NCI-H345 (cell line): ENCODE measurements at regions not wholly inside any gene's neighbourhood (a gene's known extent, or its start where the extent isn't known, plus 50 kb on each side); places are given as distances from the start of the nearest gene placed in this dataset.
"Not testable (repeated sequence)": the region's sequence is repeated elsewhere in the genome, so short reads cannot be mapped to it uniquely, and the experiment has no call there.

Source experiments
- DNase-seq: peaks from one replicate; lab custom pipeline; 2025; lab: John Stamatoyannopoulos, UW

DNA sequence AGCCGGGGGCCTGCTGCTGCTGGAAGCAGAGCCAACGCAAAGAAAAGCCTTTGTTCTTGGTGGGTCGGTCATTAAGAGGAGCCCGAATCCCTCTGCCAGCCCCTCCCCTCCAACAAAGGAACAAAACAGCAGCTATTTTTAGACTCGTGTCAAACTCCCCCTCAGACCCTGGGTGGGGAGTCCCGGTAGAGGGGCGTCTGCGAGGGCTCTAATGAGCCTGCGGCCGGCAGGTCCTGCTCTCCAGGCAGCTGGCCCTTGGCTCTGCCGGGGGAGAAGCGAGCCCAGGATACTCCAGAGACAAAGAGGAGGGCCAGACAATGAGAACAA, 114.0 kb downstream of the LHX2 start:
- peak; percentile 63 for DNase-seq

DNA sequence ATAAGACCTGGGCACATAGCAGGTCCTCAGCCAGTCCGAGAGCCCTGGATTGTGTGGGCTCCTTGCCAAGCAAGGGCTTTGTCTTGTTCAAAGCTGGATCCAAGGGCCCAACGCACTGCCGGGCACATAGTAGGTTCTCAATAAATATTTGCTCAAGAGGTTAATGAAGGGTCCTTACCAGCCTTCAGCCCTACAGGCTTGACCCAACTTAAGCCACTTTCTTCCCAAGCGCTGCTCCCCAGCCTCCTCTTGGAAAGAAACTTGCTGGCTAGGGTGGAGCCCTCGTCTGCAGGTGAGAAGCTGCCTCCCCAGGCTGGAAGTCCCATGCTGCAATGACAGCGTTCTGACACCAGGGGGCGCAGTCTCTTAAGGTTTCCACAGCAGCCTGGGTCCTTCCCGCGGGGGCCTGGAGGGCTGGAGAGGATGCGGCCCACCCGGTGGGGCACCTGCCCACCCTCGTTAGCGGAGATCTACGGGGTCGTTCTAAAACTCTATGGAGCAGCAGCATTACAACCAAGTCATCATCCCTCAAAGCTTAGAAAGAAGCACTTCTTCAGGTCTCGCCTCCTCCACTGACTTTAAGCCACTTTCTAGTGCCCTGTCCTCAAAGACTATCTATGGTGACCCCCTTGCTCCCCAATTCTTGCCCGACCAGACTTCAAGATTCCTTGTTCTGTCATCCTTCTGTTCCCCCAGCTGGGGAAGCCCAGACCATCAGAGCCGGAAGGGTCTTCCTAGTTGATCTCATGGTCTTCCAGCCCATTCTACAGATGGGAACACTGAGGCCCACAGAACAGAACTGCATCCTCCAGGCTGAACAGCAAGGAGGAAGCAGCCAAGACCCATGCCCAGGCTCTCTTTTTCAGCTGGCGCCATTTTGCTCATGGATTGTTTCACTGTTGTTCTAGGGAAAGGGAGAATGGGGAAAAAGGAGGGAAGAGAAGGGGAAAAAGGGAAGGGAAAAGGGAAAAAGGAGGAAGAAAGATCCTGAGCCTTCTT, 115.4 kb downstream of the LHX2 start:
- DNase-seq: peak; percentile 75

DNA sequence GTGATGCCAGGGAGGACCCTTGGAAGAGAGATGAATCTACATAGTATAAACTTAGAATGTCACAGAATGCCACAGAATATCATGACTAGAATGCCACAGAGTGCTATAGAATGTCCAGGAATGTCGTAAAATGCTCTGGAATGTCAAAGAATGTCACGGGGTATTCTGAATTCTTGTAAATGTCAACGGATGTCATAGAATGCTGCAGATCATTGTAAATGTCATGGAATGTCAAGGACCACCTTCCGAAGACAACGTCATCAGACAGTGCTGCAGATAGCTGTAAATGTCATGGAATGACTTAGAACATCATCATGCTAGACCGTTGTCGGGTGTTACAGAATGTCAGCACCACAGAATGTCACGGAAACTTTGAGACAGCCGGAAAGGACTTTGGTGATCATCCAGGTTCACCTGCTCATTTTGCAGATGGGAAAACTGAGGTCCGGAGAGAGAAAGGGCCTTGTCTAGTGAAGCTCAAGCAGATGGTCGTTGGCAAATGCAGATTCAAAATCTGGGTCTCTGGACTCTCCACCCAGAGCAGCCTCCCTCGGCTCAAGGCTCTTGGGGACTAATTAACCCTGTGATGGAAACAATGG, 117.1 kb downstream of the LHX2 start:
- no peak for DNase-seq

DNA sequence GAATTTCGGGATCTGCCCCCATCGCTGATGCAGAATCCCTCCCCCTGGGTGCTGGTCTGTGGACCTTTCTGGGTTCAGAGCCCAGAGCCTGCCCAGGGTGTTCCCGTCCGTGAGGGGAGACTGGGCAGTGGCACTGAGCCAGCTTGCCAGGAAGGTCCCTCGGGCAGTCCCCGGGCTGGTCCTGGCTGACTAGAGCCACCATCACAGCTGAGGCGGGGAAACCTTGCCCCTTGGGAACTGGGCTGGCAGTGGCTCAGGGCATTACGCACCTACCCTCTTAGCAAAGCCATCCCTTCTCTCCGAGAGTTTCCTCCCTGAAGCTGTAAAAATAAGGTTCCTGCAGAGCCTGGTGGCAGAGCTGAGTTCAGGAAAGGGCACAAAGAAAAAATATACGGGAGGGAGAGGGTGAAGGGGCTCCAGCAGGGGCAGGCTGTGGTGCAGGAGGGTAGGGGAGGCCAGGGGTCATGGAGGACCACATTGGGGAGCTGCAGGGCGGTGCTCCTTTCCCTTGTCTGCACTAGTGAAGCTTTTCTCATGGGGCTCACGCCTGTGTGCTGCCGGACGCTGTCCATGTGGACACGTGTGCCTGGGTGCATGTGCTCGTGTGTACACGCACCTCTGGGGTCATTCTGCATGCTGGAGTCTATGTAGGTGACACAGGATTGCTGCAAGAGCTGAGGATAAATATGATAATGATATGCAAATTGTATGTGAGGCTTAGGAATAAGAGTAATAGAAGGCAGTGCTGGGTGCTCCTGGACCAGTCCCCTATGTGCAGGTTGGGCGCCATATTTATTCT, 118.9 kb downstream of the LHX2 start:
- DNase-seq: no peak

DNA sequence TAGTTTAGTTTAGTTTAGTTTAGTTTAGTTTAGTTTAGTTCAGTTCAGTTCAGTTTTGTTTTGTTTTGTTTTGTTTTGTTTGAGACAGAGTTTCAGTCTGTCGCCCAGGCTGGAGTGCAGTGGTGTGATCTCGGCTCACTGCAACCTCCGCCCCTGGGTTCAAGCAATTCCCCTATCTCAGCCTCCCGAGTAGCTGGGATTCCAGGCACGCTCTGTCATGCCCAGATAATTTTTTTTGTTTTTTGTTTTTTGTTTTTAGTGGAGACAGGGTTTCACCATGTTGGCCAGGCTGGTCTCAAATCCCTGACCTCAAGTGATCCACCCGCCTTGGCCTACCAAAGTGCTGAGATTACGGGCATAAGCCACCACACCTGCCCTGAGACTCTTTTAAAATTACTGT, 120.0 kb downstream of the LHX2 start:
- not testable (repeated sequence) for DNase-seq

DNA sequence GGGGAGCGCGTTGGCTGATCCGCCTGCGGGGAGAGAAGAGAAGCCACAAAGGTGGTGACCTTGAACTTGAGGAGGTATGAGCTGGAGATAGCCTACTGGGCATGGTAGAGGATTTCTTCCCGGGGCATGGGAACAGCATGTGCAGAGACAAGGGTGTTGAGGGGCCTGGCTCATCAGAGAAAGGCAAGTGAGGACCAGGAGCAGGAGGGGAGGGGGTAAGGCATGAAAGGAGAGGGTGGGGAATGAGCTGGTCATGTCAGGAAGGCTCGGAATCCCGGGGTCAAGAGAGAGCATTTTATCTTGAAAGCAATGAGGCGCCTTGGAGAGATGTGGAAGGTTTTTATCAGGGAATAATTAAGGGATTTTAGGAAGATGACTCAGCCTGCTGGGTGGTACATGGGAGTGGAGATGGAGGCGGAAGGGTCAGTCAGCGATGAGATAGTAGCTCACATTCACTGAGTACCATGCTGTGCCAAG, 121.1 kb downstream of the LHX2 start:
- no peak for DNase-seq

DNA sequence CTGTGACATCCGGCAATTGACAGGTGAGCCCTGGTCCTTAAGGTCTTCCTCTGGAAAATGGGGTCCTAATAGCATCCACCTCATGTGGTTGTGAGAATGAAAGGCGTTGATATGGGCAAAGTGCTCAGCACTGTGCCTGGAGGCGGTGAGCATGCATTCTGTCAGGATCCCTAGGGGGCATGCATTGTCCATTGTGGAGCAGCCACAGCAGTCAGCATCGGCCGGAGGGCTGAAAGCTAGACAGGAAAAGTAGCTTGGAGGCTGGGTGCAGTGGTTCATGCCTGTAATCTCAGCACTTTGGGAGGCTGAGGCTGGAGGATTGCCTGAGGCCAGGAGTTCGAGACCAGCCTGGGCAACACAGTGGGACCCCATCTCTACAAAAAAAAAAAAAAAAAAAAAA, 122.2 kb downstream of the LHX2 start:
- no peak for DNase-seq

DNA sequence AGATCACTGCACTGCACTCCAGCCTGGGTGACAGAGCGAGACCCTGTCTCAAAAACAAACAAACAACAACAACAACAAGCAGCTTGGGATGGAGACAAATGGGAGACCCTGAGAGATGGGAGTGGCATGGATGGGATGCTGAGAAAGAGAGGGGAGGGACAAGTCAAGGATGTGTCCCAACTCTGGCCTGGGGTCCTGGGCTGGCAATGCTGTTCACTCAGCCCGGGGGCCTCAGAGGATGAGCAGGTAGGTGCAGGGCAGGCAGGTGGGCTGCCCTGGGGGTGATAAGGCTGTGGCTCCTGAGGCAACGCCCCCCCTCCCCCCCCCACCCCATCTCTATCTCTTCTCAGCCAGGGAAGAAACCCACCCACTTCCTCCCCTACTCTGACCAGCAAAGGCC, 123.0 kb downstream of the LHX2 start:
- DNase-seq: no peak

DNA sequence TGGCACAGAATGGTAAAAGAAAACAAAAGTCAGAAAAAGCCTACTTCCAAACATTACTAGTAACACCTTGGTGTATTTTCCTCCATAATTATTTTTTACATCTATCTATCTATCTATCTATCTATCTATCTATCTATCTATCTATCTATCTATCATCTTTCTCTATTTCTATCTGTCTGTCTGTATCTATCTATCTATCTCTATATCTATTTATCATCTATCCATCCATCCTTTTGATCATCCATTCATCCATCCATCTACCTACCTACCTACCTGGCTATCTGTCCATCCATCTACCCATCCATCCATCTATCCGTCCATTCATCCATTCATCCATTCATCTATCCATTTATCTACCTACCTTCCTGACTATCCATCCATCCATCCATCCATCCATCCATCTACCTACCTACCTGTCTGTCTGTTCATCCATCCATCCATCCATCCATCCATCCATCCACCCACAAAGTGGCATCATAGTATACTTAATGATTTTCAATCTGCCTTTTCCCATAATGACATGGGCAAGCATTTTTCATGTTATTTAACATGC, 121.9 kb upstream of the NEK6 start:
- no peak for DNase-seq

DNA sequence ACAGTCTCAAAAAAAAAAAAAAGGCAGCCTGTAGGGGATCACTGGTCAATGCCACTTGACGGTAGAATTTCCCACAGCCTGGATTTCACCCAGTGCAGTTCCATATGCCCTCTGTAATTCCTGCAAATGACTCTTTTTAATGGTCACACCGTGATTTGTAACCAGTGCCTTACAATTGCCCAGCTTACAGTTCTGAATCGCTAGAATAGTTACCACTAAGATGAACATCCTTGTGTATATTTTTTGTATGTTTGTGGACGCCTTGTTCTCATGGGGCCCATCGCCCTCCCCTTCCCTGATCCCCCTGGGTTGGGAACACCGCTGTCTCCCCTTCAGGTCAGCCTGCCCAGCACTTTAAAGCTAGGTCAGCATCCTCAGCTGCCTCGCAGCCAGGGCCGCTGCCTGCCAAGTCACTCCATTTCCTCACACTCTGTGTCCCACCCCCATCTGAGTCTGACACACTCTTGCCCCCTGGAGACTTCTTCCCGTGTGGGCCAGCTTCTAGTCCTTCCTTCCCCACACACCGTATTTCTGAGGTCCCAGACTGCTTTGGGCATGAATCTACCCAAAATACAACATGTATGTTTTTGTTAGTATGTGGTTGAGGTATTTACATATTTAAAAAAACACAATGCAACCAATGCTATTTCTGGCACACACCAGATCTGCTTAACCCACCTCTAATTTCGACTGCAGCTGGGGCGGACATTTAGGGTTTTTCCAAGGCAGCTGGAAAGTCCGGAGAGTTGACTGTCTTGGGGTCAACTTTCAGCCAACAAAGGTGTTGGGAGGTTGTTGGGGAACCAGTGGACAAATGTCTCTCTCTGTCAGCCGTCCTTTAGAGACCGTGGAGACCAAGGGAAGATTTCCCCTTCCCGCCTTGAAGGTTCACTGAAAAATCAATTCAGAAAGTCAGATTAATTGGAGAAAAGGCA, 120.5 kb upstream of the NEK6 start:
- DNase-seq: no peak

DNA sequence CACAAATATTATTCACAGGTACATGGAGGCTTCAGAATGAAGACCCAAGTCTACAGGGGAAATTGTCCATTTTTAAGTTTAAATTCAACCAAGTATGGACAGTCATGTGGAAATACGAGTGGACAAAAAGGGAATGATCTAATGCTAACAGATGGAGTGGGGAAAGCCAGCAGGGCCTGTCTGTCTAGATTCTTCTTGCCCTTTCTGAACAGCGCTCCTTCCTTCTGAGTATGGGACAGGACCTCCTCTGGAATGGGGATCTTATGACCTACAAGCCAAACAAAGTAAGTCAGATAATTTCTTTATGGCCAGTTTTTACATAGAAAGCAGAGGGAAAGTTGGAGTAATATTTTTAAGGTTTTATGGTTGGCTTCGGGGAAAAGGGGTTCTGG, 119.8 kb upstream of the NEK6 start:
- no peak for DNase-seq

DNA sequence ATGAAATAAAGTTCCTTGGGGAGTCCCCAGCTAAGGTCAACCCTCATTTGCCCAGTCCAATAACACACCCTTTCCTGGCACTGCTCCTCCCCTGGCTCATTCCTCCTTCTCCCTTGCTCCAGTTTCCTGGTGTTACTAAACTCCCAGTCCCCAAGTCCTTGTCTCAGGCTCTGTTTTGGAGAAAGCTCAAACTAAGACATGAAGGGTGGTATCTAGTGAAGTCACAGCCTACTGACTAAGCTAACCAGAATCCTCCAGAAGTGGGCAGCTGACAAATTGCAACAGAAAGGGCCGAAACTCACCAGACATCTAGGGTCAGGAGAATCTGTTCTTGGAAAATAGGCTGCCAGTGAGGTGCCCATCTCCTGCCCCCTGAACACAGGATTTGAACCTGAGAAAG, 118.7 kb upstream of the NEK6 start:
- DNase-seq: no peak

DNA sequence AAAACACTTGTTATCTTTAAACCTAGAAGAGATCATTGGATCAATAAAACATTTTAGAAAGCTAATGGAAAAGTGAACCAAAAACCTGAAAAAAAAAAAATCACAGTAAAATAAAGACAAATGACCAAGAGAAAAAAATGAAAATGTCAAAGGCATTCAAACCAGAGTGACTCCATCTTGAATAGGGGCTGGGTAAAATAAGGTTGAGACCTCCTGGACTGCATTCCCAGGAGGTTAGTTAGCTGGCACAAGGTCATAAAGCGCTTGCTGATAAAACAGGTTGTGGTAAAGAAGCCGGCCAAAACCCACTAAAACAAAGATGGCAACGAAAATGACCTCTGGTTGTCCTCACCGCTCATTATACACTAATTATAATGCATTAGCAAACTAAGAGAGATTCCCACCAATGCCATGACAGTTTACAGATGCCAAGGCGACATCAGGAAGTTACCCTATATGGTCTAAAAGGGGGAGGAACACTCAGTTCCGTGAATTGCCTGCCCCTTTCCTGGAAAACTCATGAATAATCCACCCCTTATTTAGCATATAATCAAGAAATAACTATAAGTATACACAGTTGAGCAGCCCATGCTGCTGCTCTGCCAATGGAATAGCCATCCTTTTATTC, 116.7 kb upstream of the NEK6 start:
- DNase-seq: no peak

DNA sequence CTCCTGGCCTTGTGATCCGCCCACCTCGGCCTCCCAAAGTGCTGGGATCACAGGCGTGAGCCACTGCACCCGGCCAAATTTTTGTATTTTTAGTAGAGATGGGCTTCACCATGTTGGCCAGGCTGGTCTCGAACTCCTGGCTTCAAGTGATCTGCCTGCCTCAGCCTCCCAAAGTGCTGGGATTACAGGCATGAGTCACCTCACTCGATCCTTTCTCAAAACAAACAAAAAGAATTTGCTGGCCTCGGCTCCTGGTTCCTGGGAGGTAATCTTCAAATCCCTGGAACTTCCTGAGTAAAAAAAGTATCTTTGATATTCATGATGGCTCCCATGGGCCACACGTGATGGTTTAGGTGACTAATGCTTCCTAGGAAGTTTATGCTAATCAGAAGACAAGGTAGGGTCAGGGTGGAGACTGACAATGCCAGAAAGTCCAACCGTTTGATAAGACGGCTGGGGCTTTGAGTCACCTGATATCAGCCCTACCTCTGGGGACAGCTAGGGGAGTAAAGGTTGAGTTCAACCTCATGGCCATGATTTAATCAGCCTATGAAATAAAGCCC, 113.1 kb upstream of the NEK6 start:
- not testable (repeated sequence) for DNase-seq

DNA sequence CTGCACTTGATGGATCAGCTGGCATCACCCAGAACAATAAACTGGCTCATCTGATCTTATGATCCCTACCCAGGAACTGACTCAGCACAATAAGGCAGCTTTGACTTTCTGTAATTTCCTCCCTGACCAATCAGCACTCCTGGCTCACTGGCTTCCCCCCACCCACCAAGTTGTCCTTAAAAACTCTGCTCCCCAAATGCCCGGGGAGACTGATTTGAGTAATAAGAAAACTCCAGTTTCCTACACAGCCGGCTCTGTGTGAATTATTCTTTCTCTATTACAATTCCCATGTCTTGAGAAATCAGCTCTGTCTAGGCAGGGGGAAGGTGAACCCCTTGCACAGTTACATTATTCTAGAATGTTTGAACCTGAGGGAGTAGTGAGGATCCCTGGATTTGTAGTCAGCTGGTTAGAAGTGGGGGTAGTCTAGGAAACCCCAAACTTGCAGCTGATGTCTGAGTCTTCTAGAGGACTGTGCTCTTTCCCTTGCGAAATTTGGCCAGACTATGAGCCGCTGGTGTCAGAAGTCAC, 111.7 kb upstream of the NEK6 start:
- no peak for DNase-seq

DNA sequence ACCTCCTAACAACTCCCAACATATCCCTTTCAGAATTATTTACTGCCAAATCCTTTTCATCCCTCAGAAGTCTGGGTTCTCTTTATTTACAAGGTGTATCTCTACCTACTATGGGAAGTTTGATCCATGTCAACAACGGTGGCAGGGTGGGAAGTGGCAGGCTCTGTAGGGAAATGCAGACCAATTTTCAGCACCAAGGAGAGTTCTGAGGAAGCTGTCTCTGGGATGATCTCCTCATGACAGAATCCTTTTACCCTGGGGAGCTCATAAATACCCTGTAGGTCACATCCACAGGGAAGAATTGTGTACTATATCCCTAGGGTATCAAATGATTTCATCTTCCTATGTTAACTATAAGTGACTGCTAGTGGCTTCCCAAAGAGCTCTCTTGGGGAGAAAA, 107.8 kb upstream of the NEK6 start:
- DNase-seq: no peak

DNA sequence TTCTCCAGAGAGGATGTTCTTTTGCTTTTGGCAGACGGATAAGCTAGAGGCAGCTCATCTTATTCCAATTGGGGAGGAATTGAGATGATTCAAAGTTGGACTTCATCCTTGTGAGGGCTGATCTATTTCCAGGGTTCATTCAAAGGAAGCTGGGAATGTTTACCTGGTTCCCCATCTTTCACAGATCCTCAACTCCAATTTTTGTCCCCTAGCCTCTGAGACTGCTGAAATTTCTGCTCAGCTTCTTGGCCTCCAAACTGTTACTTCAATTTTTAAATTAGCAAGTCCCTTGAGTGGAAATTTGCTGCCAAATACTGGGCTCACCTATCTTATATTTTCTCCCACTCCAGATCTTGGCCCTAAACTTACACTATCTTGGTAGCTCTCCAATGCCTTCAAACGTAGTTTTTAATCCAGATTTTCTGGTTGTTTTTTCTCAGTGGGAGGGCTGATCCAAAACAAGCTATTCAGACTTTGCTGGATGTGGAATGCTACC, 93.9 kb upstream of the NEK6 start:
- DNase-seq: no peak

DNA sequence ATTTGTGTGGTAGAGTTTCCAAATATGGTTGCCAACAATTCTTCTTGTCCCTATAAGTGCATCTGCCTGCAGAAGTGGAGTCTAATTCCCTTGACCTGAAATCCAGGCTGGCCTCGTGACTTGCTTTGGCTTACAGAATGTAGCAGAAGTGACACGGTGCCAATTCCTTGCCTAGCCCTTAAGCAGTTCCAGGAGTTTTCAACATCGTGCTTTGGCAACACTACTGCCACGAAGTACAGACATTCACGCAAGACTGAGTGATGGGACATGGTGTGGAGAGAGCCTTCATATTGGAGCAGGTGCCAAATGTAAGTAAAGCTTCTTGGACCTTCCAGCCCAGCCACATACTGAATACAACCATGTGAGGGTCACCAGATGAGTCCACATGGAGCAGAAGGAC, 92.9 kb upstream of the NEK6 start:
- no peak for DNase-seq

DNA sequence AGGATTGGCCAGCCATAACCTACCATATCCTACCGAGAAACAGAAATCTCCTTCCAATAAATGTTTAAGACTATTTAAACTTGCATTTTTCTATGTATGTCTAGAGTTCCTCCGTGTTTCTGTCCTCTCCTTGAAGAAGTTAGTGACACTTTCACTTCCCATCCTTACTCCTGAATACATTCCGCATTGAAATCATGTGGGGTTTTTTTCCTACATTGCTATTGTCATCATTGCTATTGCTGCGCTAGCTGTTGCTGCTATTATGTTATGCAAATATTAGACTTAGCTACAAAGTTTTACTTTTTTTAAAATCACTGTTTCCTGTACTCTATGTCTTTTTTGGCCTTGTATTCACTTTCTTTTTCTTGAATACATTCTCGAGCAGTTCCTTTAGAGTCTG, 83.3 kb upstream of the NEK6 start:
- DNase-seq: no peak

DNA sequence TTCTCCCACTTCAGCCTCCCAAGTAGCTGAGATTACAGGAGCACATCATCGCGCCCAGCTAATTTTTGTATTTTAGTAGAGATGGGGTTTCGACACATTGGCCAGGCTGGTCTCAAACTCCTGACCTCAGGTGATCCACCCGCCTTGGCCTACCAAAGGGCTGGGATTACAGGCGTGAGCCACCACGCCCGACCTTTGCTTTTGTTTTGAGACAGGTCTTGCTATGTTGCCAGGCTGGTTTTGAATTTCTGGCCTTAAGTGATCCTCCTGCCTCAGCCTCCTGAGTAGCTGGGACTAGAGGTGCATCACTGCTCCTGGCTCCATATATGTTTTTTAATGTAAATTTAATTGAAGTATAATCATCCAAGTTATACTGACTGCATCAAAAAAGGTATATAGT, 80.2 kb upstream of the NEK6 start:
- DNase-seq: not testable (repeated sequence)
